HG02610 (cell line): ENCODE measurements at regions not wholly inside any gene's neighbourhood (a gene's known extent, or its start where the extent isn't known, plus 50 kb on each side); places are given as distances from the start of the nearest gene placed in this dataset.
"Not testable (repeated sequence)": the region's sequence is repeated elsewhere in the genome, so short reads cannot be mapped to it uniquely, and the experiment has no call there.

Source experiments
- ATAC-seq: cut with Tn5 transposase; IDR thresholded peaks from one replicate; pipeline ENCODE4 v1.9.1; 2021; ENCODE audit warnings: mild to moderate bottlenecking, moderate library complexity; ENCODE audit not compliant: unreplicated experiment

- no peak for ATAC-seq
These were observed 322.8 kb upstream of the NAALADL2 start for GRCh38 chr3:174536319-174536718.

GRCh38 chr3:174538151-174538550, 321.0 kb upstream of the NAALADL2 start:
- no peak for ATAC-seq

GRCh38 chr3:174540116-174540908, 318.8 kb upstream of the NAALADL2 start:
- ATAC-seq = no peak

- no peak for ATAC-seq
These were observed 317.3 kb upstream of the NAALADL2 start for GRCh38 chr3:174541708-174542315.

GRCh38 chr3:174547801-174548435, 311.2 kb upstream of the NAALADL2 start:
- ATAC-seq = no peak

GRCh38 chr3:174548841-174549623, 310.1 kb upstream of the NAALADL2 start:
- no peak for ATAC-seq

- no peak for ATAC-seq
These were observed 277.6 kb upstream of the NAALADL2 start for GRCh38 chr3:174581558-174581957.

GRCh38 chr3:174583396-174583795, 275.7 kb upstream of the NAALADL2 start:
- ATAC-seq = no peak

GRCh38 chr3:174587137-174587536, 272.0 kb upstream of the NAALADL2 start:
- ATAC-seq = not testable (repeated sequence)

- no peak for ATAC-seq
These were observed 262.6 kb upstream of the NAALADL2 start for GRCh38 chr3:174596447-174596982.

- no peak for ATAC-seq
These were observed 260.2 kb upstream of the NAALADL2 start for GRCh38 chr3:174598885-174599439.

GRCh38 chr3:174613173-174613572, 246.0 kb upstream of the NAALADL2 start:
- ATAC-seq = no peak

- ATAC-seq = no peak
These were observed 245.1 kb upstream of the NAALADL2 start for GRCh38 chr3:174614036-174614435.

- no peak for ATAC-seq
These were observed 240.6 kb upstream of the NAALADL2 start for GRCh38 chr3:174618368-174619080.

GRCh38 chr3:174619239-174619638, 239.9 kb upstream of the NAALADL2 start:
- no peak for ATAC-seq

- ATAC-seq = no peak
These were observed 239.0 kb upstream of the NAALADL2 start for GRCh38 chr3:174620138-174620537.

- ATAC-seq = no peak
These were observed 238.2 kb upstream of the NAALADL2 start for GRCh38 chr3:174620855-174621472.

- ATAC-seq = no peak
These were observed 225.8 kb upstream of the NAALADL2 start for GRCh38 chr3:174633342-174633741.

- ATAC-seq = no peak
These were observed 222.7 kb upstream of the NAALADL2 start for GRCh38 chr3:174636451-174636850.

GRCh38 chr3:174639406-174639805, 219.7 kb upstream of the NAALADL2 start:
- no peak for ATAC-seq
